ENCODE measurements at regions not wholly inside any gene's neighbourhood (a gene's known extent, or its start where the extent isn't known, plus 50 kb on each side); places are given as distances from the start of the nearest gene placed in this dataset.
"Not testable (repeated sequence)": the region's sequence is repeated elsewhere in the genome, so short reads cannot be mapped to it uniquely, and the experiment has no call there.

GRCh38 chr7:108659261-108659660 lies 89.6 kb downstream of the DNAJB9 start:
- Mint-ChIP-seq H3K4me3 (no peak overlapping the region), H3K27me3 (peaks cover 5 to 9% (median 7%) of the 10 kb centered on the region in 3 donors), H3K4me1 (no peaks in the 10 kb centered on the region), H3K9me3 (no peaks in the 10 kb centered on the region), H3K27ac (no peak overlapping the region), H3K36me3 (no peaks in the 10 kb centered on the region)
- no peak for DNase-seq
- no peak for ATAC-seq (ENCODE audit: low read depth in 2 of 2)

GRCh38 chr7:108659867-108660266 lies 90.2 kb downstream of the DNAJB9 start:
- Mint-ChIP-seq H3K4me3 (no peak overlapping the region), H3K4me1 (no peaks in the 10 kb centered on the region), H3K36me3 (no peaks in the 10 kb centered on the region), H3K27me3 (peaks cover 5 to 9% (median 7%) of the 10 kb centered on the region in 3 donors), H3K27ac (no peak overlapping the region), H3K9me3 (no peaks in the 10 kb centered on the region)
- ATAC-seq (ENCODE audit: low read depth in 2 of 2) (no peak), DNase-seq (no peak)

- no peaks in the 10 kb centered on the region for H3K36me3 Mint-ChIP-seq
- no peak overlapping the region for H3K27ac Mint-ChIP-seq
- DNase-seq (no peak), ATAC-seq (ENCODE audit: low read depth in 2 of 2) (no peak)
- no peaks in the 10 kb centered on the region for H3K4me1 Mint-ChIP-seq
- H3K4me3 Mint-ChIP-seq = no peak overlapping the region
- H3K9me3 Mint-ChIP-seq = no peaks in the 10 kb centered on the region
- peaks cover 5 to 9% (median 7%) of the 10 kb centered on the region in 3 donors for H3K27me3 Mint-ChIP-seq
Measured at GRCh38 chr7:108660465-108660864, 90.8 kb downstream of the DNAJB9 start.

- H3K4me1 Mint-ChIP-seq = no peaks in the 10 kb centered on the region
- H3K36me3 Mint-ChIP-seq = no peaks in the 10 kb centered on the region
- DNase-seq (no peak), ATAC-seq (ENCODE audit: low read depth in 2 of 2) (no peak)
- no peaks in the 10 kb centered on the region for H3K9me3 Mint-ChIP-seq
- no peak overlapping the region for H3K27ac Mint-ChIP-seq
- H3K27me3 Mint-ChIP-seq = peaks cover under 1 to 5% (median 4%) of the 10 kb centered on the region in 3 donors
- no peak overlapping the region for H3K4me3 Mint-ChIP-seq
Measured at GRCh38 chr7:108662783-108663362, 93.2 kb downstream of the DNAJB9 start.

GRCh38 chr7:108663701-108664100 lies 94.0 kb downstream of the DNAJB9 start:
- H3K36me3 Mint-ChIP-seq = no peaks in the 10 kb centered on the region

GRCh38 chr7:108667216-108667615 lies 97.5 kb downstream of the DNAJB9 start:
- H3K27me3 Mint-ChIP-seq = peaks cover 7 to 15% (median 10%) of the 10 kb centered on the region in 3 donors
- no peak overlapping the region for H3K4me3 Mint-ChIP-seq
- DNase-seq (no peak), ATAC-seq (ENCODE audit: low read depth in 2 of 2) (no peak)
- H3K4me1 Mint-ChIP-seq = no peaks in the 10 kb centered on the region
- peaks cover 0 to 5% of the 10 kb centered on the region in 2 donors for H3K36me3 Mint-ChIP-seq
- H3K27ac Mint-ChIP-seq = no peak overlapping the region
- peaks cover 0 to 10% (median 2%) of the 10 kb centered on the region in 7 donors for H3K9me3 Mint-ChIP-seq

More at GRCh38 chr7:108663701-108664100, 94.0 kb downstream of the DNAJB9 start:
- Mint-ChIP-seq H3K27ac (no peak overlapping the region), H3K4me1 (no peaks in the 10 kb centered on the region), H3K9me3 (peaks cover 0 to 3% (median 0%) of the 10 kb centered on the region in 7 donors), H3K27me3 (peaks cover 2 to 5% (median 3%) of the 10 kb centered on the region in 3 donors), H3K4me3 (no peak overlapping the region)
- DNase-seq (no peak), ATAC-seq (ENCODE audit: low read depth in 2 of 2) (no peak)

GRCh38 chr7:108669958-108670357 lies 100.3 kb downstream of the DNAJB9 start:
- peaks cover 0 to 10% (median 3%) of the 10 kb centered on the region in 7 donors for H3K9me3 Mint-ChIP-seq
- H3K4me3 Mint-ChIP-seq = no peak overlapping the region
- DNase-seq (no peak), ATAC-seq (ENCODE audit: low read depth in 2 of 2) (no peak)
- H3K27ac Mint-ChIP-seq = no peak overlapping the region
- peaks cover 0 to 5% of the 10 kb centered on the region in 2 donors for H3K36me3 Mint-ChIP-seq
- peaks cover 4 to 15% (median 10%) of the 10 kb centered on the region in 3 donors for H3K27me3 Mint-ChIP-seq
- H3K4me1 Mint-ChIP-seq = no peaks in the 10 kb centered on the region

GRCh38 chr7:108673699-108674098 lies 104.0 kb downstream of the DNAJB9 start:
- ATAC-seq (ENCODE audit: low read depth in 2 of 2); H3K36me3 Mint-ChIP-seq; DNase-seq; H3K27ac Mint-ChIP-seq; H3K4me3 Mint-ChIP-seq; H3K4me1 Mint-ChIP-seq: not testable (repeated sequence)
- Mint-ChIP-seq H3K9me3 (peaks cover 0 to 17% (median 6%) of the 10 kb centered on the region in 7 donors), H3K27me3 (peaks cover 4 to 14% (median 11%) of the 10 kb centered on the region in 3 donors)

GRCh38 chr7:108684629-108685028 lies 115.0 kb downstream of the DNAJB9 start:
- DNase-seq (no peak), ATAC-seq (ENCODE audit: low read depth in 2 of 2) (no peak)
- H3K27me3 Mint-ChIP-seq = peaks cover 0 to 8% (median 4%) of the 10 kb centered on the region in 3 donors
- no peak overlapping the region for H3K4me3 Mint-ChIP-seq
- H3K27ac Mint-ChIP-seq = no peak overlapping the region
- H3K4me1 Mint-ChIP-seq = no peaks in the 10 kb centered on the region
- H3K9me3 Mint-ChIP-seq = peaks cover 3 to 14% (median 8%) of the 10 kb centered on the region in 7 donors
- no peaks in the 10 kb centered on the region for H3K36me3 Mint-ChIP-seq

- no peak overlapping the region for H3K27ac Mint-ChIP-seq
- ATAC-seq (ENCODE audit: low read depth in 2 of 2) (no peak), DNase-seq (no peak)
- no peaks in the 10 kb centered on the region for H3K27me3 Mint-ChIP-seq
- H3K4me3 Mint-ChIP-seq = no peak overlapping the region
- H3K9me3 Mint-ChIP-seq = peaks cover 5 to 25% (median 7%) of the 10 kb centered on the region in 7 donors
- no peaks in the 10 kb centered on the region for H3K4me1 Mint-ChIP-seq
- H3K36me3 Mint-ChIP-seq = no peaks in the 10 kb centered on the region
Measured at GRCh38 chr7:108686494-108686893, 116.8 kb downstream of the DNAJB9 start.

- peaks cover 0 to 7% of the 10 kb centered on the region in 2 donors for H3K36me3 Mint-ChIP-seq
- H3K27me3 Mint-ChIP-seq = peaks cover 4 to 11% (median 8%) of the 10 kb centered on the region in 3 donors
- no peak for ATAC-seq (ENCODE audit: low read depth in 2 of 2)
- no peak overlapping the region for H3K4me3 Mint-ChIP-seq
- H3K9me3 Mint-ChIP-seq = peaks cover 0 to 13% (median 2%) of the 10 kb centered on the region in 7 donors
- no peak overlapping the region for H3K27ac Mint-ChIP-seq
- no peak for DNase-seq
- H3K4me1 Mint-ChIP-seq = no peaks in the 10 kb centered on the region
Measured at GRCh38 chr7:108697254-108697653, 127.6 kb downstream of the DNAJB9 start.

GRCh38 chr7:108711611-108712010 lies 141.9 kb downstream of the DNAJB9 start:
- Mint-ChIP-seq H3K4me1 (no peaks in the 10 kb centered on the region), H3K27ac (no peak overlapping the region), H3K4me3 (no peak overlapping the region), H3K9me3 (peaks cover 0 to 11% (median 5%) of the 10 kb centered on the region in 7 donors), H3K27me3 (peaks cover 11 to 19% (median 12%) of the 10 kb centered on the region in 3 donors), H3K36me3 (no peaks in the 10 kb centered on the region)
- DNase-seq (no peak), ATAC-seq (ENCODE audit: low read depth in 2 of 2) (no peak)

GRCh38 chr7:108716783-108717182 lies 147.1 kb downstream of the DNAJB9 start:
- H3K4me3 Mint-ChIP-seq = no peak overlapping the region
- peaks cover 0 to 12% (median 1%) of the 10 kb centered on the region in 7 donors for H3K9me3 Mint-ChIP-seq
- peak overlapping the region in 1 of 6 donors; percentile 24 for H3K27ac Mint-ChIP-seq
- ATAC-seq (ENCODE audit: low read depth in 2 of 2) (no peak), DNase-seq (no peak)
- H3K4me1 Mint-ChIP-seq = no peaks in the 10 kb centered on the region
- H3K27me3 Mint-ChIP-seq = peaks cover 11 to 21% (median 20%) of the 10 kb centered on the region in 3 donors
- no peaks in the 10 kb centered on the region for H3K36me3 Mint-ChIP-seq

GRCh38 chr7:108717781-108718180 lies 148.1 kb downstream of the DNAJB9 start:
- Mint-ChIP-seq H3K27ac (no peak overlapping the region), H3K4me1 (no peaks in the 10 kb centered on the region), H3K36me3 (no peaks in the 10 kb centered on the region), H3K27me3 (peaks cover 11 to 21% (median 20%) of the 10 kb centered on the region in 3 donors), H3K4me3 (no peak overlapping the region), H3K9me3 (peaks cover 0 to 12% (median 1%) of the 10 kb centered on the region in 7 donors)
- DNase-seq = no peak
- ATAC-seq (ENCODE audit: low read depth in 2 of 2) = no peak
